ENCODE measurements at regions not wholly inside any gene's neighbourhood (a gene's known extent, or its start where the extent isn't known, plus 50 kb on each side); places are given as distances from the start of the nearest gene placed in this dataset.

DNA sequence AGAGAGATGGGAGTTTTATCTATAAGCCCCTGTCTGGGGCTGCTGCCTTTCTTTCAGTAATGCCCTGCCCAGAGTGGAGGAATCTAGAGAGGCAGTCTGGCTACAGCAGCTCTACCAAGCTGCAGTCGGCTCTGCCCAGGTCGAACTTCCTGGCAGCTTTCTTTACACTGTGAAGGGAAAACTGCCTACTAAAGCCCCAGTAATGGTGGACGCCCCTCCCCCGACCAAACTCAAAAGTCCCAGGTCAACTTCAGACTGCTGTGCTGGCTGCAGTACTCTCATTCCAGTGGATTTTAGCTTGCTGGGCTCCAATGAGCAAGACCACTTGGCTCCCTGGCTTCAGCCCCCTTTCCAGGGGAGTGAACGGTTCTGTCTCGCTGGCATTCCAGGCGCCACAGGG lies 65.9 kb upstream of the RARB start:
- no peak overlapping the region for H3K27ac ChIP-seq
- DNase-seq (ENCODE audit: low read depth, low spot score) = no peak

DNA sequence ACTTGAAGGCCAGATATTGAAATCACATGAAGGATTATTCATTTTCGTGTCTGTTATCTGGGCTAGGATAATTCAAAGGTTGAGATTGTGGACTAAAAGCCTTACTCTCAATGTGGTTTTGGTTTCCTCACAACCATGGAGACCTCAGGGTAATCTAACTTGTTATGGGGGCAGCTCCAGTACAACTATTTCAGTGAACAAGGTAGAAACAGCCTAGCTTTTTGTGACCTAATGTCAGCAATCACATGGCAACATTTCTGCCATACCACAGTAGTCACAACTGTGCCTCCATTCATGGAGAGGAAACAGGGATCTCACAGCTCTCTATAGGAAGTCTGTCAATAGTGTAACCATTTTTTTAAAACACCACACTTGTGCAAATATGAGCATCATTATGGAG lies 62.4 kb upstream of the RARB start:
- DNase-seq (ENCODE audit: low read depth, low spot score) = no peak
- H3K27ac ChIP-seq = no peak overlapping the region

DNA sequence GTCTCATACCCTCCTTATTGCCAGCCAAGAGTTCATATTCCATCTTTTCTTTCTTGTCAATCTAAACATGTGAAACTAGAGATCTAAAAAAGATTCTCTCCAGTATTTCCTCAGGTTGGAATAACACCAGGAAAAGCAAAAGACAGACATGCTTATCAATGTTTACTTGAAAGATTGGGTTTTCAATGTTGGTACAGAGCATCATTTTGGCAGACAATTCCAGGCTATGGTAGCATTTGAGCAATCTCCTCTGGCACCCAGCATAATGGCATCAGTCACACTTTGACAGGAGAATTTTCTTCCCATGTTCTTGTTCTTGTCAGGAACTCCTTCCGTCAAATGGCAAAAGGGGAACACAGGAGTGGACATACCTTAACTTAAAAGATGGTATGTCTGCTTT lies 61.0 kb upstream of the RARB start:
- H3K27ac ChIP-seq = no peak overlapping the region
- DNase-seq (ENCODE audit: low read depth, low spot score) = no peak

DNA sequence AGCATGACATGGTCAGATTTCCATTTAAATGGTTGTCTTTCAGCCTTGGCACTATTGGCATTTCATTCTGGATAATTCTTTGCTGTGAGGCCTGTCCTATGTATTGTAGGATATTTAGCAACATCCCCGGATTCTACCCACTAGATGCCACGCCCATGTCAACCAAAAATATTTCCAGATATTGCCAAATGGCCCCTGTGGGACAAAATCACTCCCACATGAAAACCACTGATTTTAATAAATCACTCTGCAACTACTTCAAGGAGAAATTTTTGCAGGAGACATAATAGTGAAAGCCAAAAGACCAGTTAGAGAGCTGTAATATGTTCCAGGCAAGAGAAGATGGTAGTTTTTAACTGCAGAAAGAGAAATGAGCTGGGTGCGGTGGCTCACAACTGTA lies 55.9 kb upstream of the RARB start:
- no peak overlapping the region for H3K27ac ChIP-seq
- no peak for DNase-seq (ENCODE audit: low read depth, low spot score)

DNA sequence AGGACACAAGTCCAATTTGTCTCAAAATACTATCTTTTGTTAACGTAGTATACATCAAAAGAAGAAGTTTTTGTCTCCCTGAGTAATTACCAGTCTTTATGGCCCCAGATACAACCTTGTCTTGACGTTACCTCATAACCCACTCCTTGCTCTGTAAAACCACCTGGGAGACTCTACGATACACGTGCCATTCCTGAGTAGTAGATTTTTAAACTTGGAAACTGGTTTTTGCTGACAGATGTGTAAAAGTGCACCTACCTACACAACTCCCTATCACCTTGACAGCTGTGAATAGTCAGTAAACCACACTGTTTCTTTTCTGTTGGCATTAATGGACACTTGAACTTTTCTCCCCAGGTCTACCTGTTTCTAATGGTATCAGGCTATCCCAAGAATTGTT lies 51.7 kb upstream of the RARB start:
- no peak for DNase-seq (ENCODE audit: low read depth, low spot score)
- H3K27ac ChIP-seq = no peak overlapping the region

DNA sequence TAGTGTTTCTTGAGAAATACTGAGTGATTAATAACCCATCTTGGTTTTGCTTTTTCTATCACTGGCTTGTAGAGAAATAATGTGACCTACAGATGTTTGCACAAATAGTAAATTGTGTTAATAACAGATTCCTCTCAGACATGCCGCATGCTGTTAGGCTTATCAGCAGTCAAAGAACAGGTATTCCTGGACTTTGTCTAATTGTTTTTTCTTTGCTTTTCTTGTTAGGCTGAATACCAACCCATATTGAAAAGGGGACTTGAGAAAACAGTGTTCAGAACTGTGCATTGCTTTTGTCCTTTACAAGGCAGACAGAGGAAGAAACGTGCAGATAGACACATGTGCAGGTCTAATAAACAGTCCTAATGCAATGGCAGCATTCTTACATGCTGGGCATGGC lies 51.0 kb upstream of the RARB start:
- H3K27ac ChIP-seq = no peak overlapping the region
- DNase-seq (ENCODE audit: low read depth, low spot score) = no peak
